ENCODE measurements at regions not wholly inside any gene's neighbourhood (a gene's known extent, or its start where the extent isn't known, plus 50 kb on each side); places are given as distances from the start of the nearest gene placed in this dataset.

DNA sequence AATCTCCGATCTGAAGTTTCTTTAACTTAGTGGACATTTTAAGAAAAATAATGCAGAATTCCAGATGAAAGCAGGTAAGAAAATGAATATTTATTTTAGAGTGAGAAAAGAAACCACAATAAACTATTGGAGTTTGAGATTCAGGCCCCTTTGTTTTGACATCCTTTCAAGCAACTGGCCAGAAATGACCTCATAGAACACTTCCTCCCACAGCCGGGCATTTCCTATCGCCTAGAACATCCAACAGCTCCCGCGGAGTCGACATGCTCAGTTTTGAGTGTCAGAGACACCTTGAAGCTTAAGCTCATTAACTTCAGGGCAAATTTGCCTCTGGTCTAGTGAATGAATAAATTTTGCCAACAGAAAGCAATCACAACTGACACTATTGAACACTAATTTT, 369.2 kb downstream of the TLE4 start:
- in situ Hi-C loops (cut with MboI; ENCODE audit: low pct_ligation_motif_present in 1 of 4, low pct_unique_long_range_greater_than_20kb in 1 of 4, low sequenced_read_pairs in 3 of 4) (loop anchor here in 2 of 4 donors (25.0 kb wide), 2 partner anchors 96 to 179 kb away; no protein-coding TSS in a partner anchor), intact Hi-C loops (cut with DNase I; ENCODE audit: low total_unique reads) (no loop called here)
- no peak overlapping the region for H3K27ac ChIP-seq
- no peaks in the 10 kb centered on the region for H3K9me3 ChIP-seq
- TF ChIP-seq POLR2A (IDR thresholded peaks at IDR 0.05) (no peak), EP300 (IDR thresholded peaks at IDR 0.05; ENCODE audit: low read depth) (no peak), POLR2AphosphoS5 (IDR thresholded peaks at IDR 0.05) (no peak)
- TF ChIP-seq, protein P1, sequence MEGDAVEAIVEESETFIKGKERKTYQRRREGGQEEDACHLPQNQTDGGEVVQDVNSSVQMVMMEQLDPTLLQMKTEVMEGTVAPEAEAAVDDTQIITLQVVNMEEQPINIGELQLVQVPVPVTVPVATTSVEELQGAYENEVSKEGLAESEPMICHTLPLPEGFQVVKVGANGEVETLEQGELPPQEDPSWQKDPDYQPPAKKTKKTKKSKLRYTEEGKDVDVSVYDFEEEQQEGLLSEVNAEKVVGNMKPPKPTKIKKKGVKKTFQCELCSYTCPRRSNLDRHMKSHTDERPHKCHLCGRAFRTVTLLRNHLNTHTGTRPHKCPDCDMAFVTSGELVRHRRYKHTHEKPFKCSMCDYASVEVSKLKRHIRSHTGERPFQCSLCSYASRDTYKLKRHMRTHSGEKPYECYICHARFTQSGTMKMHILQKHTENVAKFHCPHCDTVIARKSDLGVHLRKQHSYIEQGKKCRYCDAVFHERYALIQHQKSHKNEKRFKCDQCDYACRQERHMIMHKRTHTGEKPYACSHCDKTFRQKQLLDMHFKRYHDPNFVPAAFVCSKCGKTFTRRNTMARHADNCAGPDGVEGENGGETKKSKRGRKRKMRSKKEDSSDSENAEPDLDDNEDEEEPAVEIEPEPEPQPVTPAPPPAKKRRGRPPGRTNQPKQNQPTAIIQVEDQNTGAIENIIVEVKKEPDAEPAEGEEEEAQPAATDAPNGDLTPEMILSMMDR (IDR thresholded peaks at IDR 0.05) = no peak
- no peak overlapping the region for H3K4me3 ChIP-seq
- no peaks in the 10 kb centered on the region for H3K4me1 ChIP-seq
- 86 to 100% methylated on average over 1 to 6 of the region's 6 CpGs for WGBS, 2 donors (ENCODE audit: low coverage in 1 of 2)
- DNase-seq = no peak
- no peaks in the 10 kb centered on the region for H3K27me3 ChIP-seq
- no peaks in the 10 kb centered on the region for H3K36me3 ChIP-seq

DNA sequence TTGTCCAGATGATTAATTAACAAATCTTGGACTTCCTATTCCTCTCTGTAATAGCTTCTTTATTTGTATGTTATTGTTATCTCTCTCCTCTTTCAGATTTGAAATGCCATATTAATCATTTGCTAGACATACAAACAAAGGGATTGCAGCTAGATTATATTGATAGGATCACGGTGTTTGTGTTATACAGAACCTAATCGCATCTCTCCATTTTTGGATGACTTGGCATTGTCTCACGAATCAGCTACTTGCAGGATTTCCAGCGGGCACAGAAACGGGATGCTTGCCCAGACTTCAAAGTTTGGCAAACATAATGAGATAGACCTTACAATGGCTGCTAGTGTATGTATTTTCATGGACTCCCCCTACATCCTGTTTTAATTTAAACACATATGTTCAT, 368.1 kb downstream of the TLE4 start:
- WGBS, 2 donors (ENCODE audit: low coverage in 1 of 2) = 39% methylated on average over 5 of the region's 5 CpGs
- Histone ChIP-seq H3K4me3 (no peak overlapping the region), H3K36me3 (no peaks in the 10 kb centered on the region), H3K9me3 (no peaks in the 10 kb centered on the region), H3K27me3 (no peaks in the 10 kb centered on the region), H3K4me1 (no peaks in the 10 kb centered on the region), H3K27ac (no peak overlapping the region)
- intact Hi-C loops (cut with DNase I; ENCODE audit: low total_unique reads) = no loop called here
- no peak for DNase-seq
- in situ Hi-C loops (cut with MboI; ENCODE audit: low pct_ligation_motif_present in 1 of 4, low pct_unique_long_range_greater_than_20kb in 1 of 4, low sequenced_read_pairs in 3 of 4) = loop anchor here in 2 of 4 donors (25.0 kb wide), 2 partner anchors 97 to 178 kb away; no protein-coding TSS in a partner anchor
- TF ChIP-seq EP300 (IDR thresholded peaks at IDR 0.05; ENCODE audit: low read depth) = no peak
- TF ChIP-seq POLR2A (IDR thresholded peaks at IDR 0.05) = no peak
- no peak for TF ChIP-seq POLR2AphosphoS5 (IDR thresholded peaks at IDR 0.05)
- TF ChIP-seq, protein P1 (IDR thresholded peaks at IDR 0.05) = no peak

DNA sequence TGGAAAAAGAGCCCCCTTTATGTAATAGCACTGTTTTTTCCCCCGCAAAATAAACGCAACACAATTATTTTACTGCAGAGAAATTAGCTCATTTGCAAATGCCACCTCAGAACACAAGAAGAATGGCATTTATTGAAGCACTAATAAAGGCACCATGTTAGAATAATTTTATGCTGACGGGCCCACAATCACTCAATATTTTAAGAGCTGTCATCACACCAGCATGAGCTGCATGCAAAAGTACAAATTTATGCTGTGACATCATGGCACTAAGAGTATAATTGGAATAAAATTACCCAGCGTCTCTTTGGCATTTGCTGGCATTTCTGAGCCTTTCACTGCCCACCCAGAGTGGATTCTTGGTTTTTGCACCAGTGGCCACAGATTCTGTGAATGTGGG, 364.6 kb downstream of the TLE4 start:
- Histone ChIP-seq H3K4me3 (no peak overlapping the region), H3K27ac (no peak overlapping the region), H3K27me3 (no peaks in the 10 kb centered on the region), H3K9me3 (no peaks in the 10 kb centered on the region), H3K36me3 (no peaks in the 10 kb centered on the region), H3K4me1 (no peaks in the 10 kb centered on the region)
- intact Hi-C loops (cut with DNase I; ENCODE audit: low total_unique reads) (no loop called here), in situ Hi-C loops (cut with MboI; ENCODE audit: low pct_ligation_motif_present in 1 of 4, low pct_unique_long_range_greater_than_20kb in 1 of 4, low sequenced_read_pairs in 3 of 4) (loop anchor here in 2 of 4 donors (25.0 kb wide), 2 partner anchors 101 to 174 kb away; no protein-coding TSS in a partner anchor)
- 89 to 90% methylated on average over 3 to 4 of the region's 4 CpGs for WGBS, 2 donors (ENCODE audit: low coverage in 1 of 2)
- TF ChIP-seq EP300 (IDR thresholded peaks at IDR 0.05; ENCODE audit: low read depth) (no peak), POLR2A (IDR thresholded peaks at IDR 0.05) (no peak), POLR2AphosphoS5 (IDR thresholded peaks at IDR 0.05) (no peak)
- TF ChIP-seq, protein P1 (IDR thresholded peaks at IDR 0.05) = no peak
- DNase-seq = no peak

DNA sequence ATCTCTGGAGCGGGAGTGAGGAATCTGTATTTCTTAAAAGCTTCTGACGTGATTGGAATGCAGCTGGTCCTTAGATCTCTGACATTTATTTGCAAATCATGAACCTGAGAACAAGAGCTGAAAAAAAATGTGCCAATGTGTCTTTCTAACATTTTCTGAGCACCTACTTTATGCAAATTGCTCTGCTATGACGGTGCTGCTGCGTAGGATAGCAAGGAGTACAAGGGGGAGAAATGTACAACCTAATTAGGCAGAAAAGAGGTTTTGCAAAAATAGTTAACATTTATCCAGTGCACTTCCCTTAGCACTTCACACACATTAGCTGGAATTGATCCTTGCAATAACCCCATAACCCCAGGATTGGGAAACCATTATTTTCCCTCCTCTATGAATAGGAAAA, 357.5 kb downstream of the TLE4 start:
- H3K4me3 ChIP-seq = no peak overlapping the region
- no peaks in the 10 kb centered on the region for H3K9me3 ChIP-seq
- WGBS, 2 donors (ENCODE audit: low coverage in 1 of 2) = 94 to 100% methylated on average over 1 to 4 of the region's 4 CpGs
- in situ Hi-C loops (cut with MboI; ENCODE audit: low pct_ligation_motif_present in 1 of 4, low pct_unique_long_range_greater_than_20kb in 1 of 4, low sequenced_read_pairs in 3 of 4) = loop anchor here in 2 of 4 donors (25.0 kb wide), 2 partner anchors 108 to 167 kb away; no protein-coding TSS in a partner anchor
- no peaks in the 10 kb centered on the region for H3K36me3 ChIP-seq
- TF ChIP-seq, protein P1 (IDR thresholded peaks at IDR 0.05) = no peak
- TF ChIP-seq POLR2AphosphoS5 (IDR thresholded peaks at IDR 0.05) (no peak), POLR2A (IDR thresholded peaks at IDR 0.05) (no peak), EP300 (IDR thresholded peaks at IDR 0.05; ENCODE audit: low read depth) (no peak)
- no peak for DNase-seq
- intact Hi-C loops (cut with DNase I; ENCODE audit: low total_unique reads) = no loop called here
- H3K4me1 ChIP-seq = no peaks in the 10 kb centered on the region
- no peak overlapping the region for H3K27ac ChIP-seq
- H3K27me3 ChIP-seq = no peaks in the 10 kb centered on the region

Data from transverse colon (tissue), 4 donors.